ENCODE measurements at regions not wholly inside any gene's neighbourhood (a gene's known extent, or its start where the extent isn't known, plus 50 kb on each side); places are given as distances from the start of the nearest gene placed in this dataset.

GRCh38 chr2:221111739-221112138, 460.4 kb downstream of the EPHA4 start:
- TF ChIP-seq CTCF (IDR thresholded peaks at IDR 0.05; ENCODE audit: poor library complexity, severe bottlenecking) (no peak), SMC3 (conservative IDR thresholded peaks at IDR 0.05; ENCODE audit: poor library complexity) (no peak), POLR2AphosphoS5 (IDR thresholded peaks at IDR 0.05) (no peak), RAD21 (conservative IDR thresholded peaks at IDR 0.05) (no peak), TAF1 (IDR thresholded peaks at IDR 0.05; ENCODE audit: low read depth) (no peak), MXI1 (conservative IDR thresholded peaks at IDR 0.05; ENCODE audit: poor library complexity, severe bottlenecking) (no peak), EZH2 (IDR thresholded peaks at IDR 0.05; ENCODE audit: borderline replicate concordance, insufficient read depth, low read length, poor library complexity, severe bottlenecking) (no peak)
- TF ChIP-seq, protein P1, sequence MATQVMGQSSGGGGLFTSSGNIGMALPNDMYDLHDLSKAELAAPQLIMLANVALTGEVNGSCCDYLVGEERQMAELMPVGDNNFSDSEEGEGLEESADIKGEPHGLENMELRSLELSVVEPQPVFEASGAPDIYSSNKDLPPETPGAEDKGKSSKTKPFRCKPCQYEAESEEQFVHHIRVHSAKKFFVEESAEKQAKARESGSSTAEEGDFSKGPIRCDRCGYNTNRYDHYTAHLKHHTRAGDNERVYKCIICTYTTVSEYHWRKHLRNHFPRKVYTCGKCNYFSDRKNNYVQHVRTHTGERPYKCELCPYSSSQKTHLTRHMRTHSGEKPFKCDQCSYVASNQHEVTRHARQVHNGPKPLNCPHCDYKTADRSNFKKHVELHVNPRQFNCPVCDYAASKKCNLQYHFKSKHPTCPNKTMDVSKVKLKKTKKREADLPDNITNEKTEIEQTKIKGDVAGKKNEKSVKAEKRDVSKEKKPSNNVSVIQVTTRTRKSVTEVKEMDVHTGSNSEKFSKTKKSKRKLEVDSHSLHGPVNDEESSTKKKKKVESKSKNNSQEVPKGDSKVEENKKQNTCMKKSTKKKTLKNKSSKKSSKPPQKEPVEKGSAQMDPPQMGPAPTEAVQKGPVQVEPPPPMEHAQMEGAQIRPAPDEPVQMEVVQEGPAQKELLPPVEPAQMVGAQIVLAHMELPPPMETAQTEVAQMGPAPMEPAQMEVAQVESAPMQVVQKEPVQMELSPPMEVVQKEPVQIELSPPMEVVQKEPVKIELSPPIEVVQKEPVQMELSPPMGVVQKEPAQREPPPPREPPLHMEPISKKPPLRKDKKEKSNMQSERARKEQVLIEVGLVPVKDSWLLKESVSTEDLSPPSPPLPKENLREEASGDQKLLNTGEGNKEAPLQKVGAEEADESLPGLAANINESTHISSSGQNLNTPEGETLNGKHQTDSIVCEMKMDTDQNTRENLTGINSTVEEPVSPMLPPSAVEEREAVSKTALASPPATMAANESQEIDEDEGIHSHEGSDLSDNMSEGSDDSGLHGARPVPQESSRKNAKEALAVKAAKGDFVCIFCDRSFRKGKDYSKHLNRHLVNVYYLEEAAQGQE (IDR thresholded peaks at IDR 0.05; ENCODE audit: borderline replicate concordance) = no peak
